Endothelial cell (in vitro differentiated cells): ENCODE measurements at regions not wholly inside any gene's neighbourhood (a gene's known extent, or its start where the extent isn't known, plus 50 kb on each side); places are given as distances from the start of the nearest gene placed in this dataset.

ENCODE experiments used
- DNase-seq: peaks from one replicate; pipeline ENCODE4 v3.0.0; 2021; ENCODE audit warnings: low spot score
- H3K27ac Mint-ChIP-seq: one replicate; pipeline ENCODE4 v1.8.0; 2021; ENCODE audit warnings: mixed read lengths, inconsistent platforms; ENCODE audit not compliant: unreplicated experiment
- H3K27me3 Mint-ChIP-seq: one replicate; pipeline ENCODE4 v1.8.0; 2021; ENCODE audit warnings: mild to moderate bottlenecking, moderate library complexity, mixed read lengths, inconsistent platforms; ENCODE audit not compliant: unreplicated experiment
- H3K36me3 Mint-ChIP-seq: one replicate; pipeline ENCODE4 v1.8.0; 2021; ENCODE audit warnings: mild to moderate bottlenecking, low read depth, mixed read lengths, inconsistent platforms; ENCODE audit not compliant: unreplicated experiment
- H3K4me1 Mint-ChIP-seq: one replicate; pipeline ENCODE4 v1.8.0; 2021; ENCODE audit warnings: mild to moderate bottlenecking, mixed read lengths, inconsistent platforms; ENCODE audit not compliant: unreplicated experiment
- H3K4me3 Mint-ChIP-seq: one replicate; pipeline ENCODE4 v1.8.0; 2021; ENCODE audit warnings: mild to moderate bottlenecking, mixed read lengths, inconsistent platforms; ENCODE audit not compliant: unreplicated experiment
- H3K9me3 Mint-ChIP-seq: one replicate; pipeline ENCODE4 v1.8.0; 2021; ENCODE audit warnings: mixed read lengths, inconsistent platforms; ENCODE audit not compliant: unreplicated experiment
- CTCF ChIP-seq: fragments of 200-600 bp; sonication (generic); IDR thresholded peaks from one replicate; pipeline ENCODE4 v1.5.0; 2021; ENCODE audit warnings: antibody characterized with exemption; ENCODE audit not compliant: unreplicated experiment

GRCh38 chr14:82500222-82500621 lies 966.6 kb upstream of the SEL1L start:
- Mint-ChIP-seq H3K36me3 (no peaks in the 10 kb centered on the region), H3K27ac (no peak overlapping the region), H3K4me1 (no peaks in the 10 kb centered on the region), H3K9me3 (peaks cover 10% of the 10 kb centered on the region), H3K4me3 (no peak overlapping the region), H3K27me3 (no peaks in the 10 kb centered on the region)
- no peak for DNase-seq
- TF ChIP-seq CTCF, result no peak

GRCh38 chr14:82501554-82501953 lies 967.9 kb upstream of the SEL1L start:
- no peaks in the 10 kb centered on the region for H3K4me1 Mint-ChIP-seq
- no peak for TF ChIP-seq CTCF
- no peaks in the 10 kb centered on the region for H3K27me3 Mint-ChIP-seq

GRCh38 chr14:82502043-82502442 lies 968.4 kb upstream of the SEL1L start:
- DNase-seq, result no peak
- H3K27me3 Mint-ChIP-seq, result no peaks in the 10 kb centered on the region
- H3K9me3 Mint-ChIP-seq, result peaks cover 13% of the 10 kb centered on the region
- no peak overlapping the region for H3K27ac Mint-ChIP-seq
- TF ChIP-seq CTCF, result no peak
- H3K4me3 Mint-ChIP-seq, result no peak overlapping the region
- no peaks in the 10 kb centered on the region for H3K4me1 Mint-ChIP-seq
- no peaks in the 10 kb centered on the region for H3K36me3 Mint-ChIP-seq

More at GRCh38 chr14:82501554-82501953, 967.9 kb upstream of the SEL1L start:
- no peaks in the 10 kb centered on the region for H3K36me3 Mint-ChIP-seq
- no peak for DNase-seq
- peaks cover 10% of the 10 kb centered on the region for H3K9me3 Mint-ChIP-seq
- no peak overlapping the region for H3K4me3 Mint-ChIP-seq
- H3K27ac Mint-ChIP-seq, result no peak overlapping the region

- no peak for TF ChIP-seq CTCF
- no peak for DNase-seq
- no peak overlapping the region for H3K4me3 Mint-ChIP-seq
- no peak overlapping the region for H3K27ac Mint-ChIP-seq
- H3K36me3 Mint-ChIP-seq, result no peaks in the 10 kb centered on the region
- no peaks in the 10 kb centered on the region for H3K4me1 Mint-ChIP-seq
- H3K27me3 Mint-ChIP-seq, result no peaks in the 10 kb centered on the region
- H3K9me3 Mint-ChIP-seq, result peaks cover 15% of the 10 kb centered on the region
Observed at GRCh38 chr14:82504894-82505293, 971.2 kb upstream of the SEL1L start.

GRCh38 chr14:82510007-82510406 lies 976.4 kb upstream of the SEL1L start:
- H3K4me3 Mint-ChIP-seq, result no peak overlapping the region
- peaks cover 2% of the 10 kb centered on the region for H3K27me3 Mint-ChIP-seq
- no peaks in the 10 kb centered on the region for H3K4me1 Mint-ChIP-seq
- no peak for DNase-seq
- TF ChIP-seq CTCF, result no peak
- H3K9me3 Mint-ChIP-seq, result peaks cover 14% of the 10 kb centered on the region
- H3K36me3 Mint-ChIP-seq, result no peaks in the 10 kb centered on the region
- no peak overlapping the region for H3K27ac Mint-ChIP-seq
